PC-9 (cell line): ENCODE measurements at regions not wholly inside any gene's neighbourhood (a gene's known extent, or its start where the extent isn't known, plus 50 kb on each side); places are given as distances from the start of the nearest gene placed in this dataset.

Source experiments
- BruUV-seq: library from RNA; stranded (reverse); fragments of 400-500 nt; replicated peaks from 2 replicates; lab custom pipeline; 2021; lab: Mats Ljungman, UMichigan
- CTCF ChIA-PET: fragments of 300-600 bp; sonication (Branson Sonifier 250); formaldehyde crosslinking; loops from one replicate; lab custom pipeline; 2022; ENCODE audit warnings: antibody characterized with exemption; lab: Charles Lee
- POLR2A ChIA-PET: fragments of 300-600 bp; sonication (Branson Sonifier 250); formaldehyde crosslinking; loops from one replicate; lab custom pipeline; 2022; ENCODE audit warnings: antibody characterized with exemption; ENCODE audit not compliant: unreplicated experiment; lab: Charles Lee
- DNase-seq, 2 experiments: peaks; one replicate each; pipeline versions ENCODE4 v3.0.0 to v3.0.0-alpha.2; 2015 to 2022; ENCODE audit warnings: mixed read lengths in 1 of 2
- H2AFZ ChIP-seq: fragments of 200-600 bp; sonication (generic); 2 replicates; pipeline ENCODE4 v1.8.1; 2017; ENCODE audit warnings: antibody characterized with exemption
- H3F3A ChIP-seq: fragments of 200-600 bp; sonication (generic); 2 replicates; pipeline ENCODE4 v1.8.1; 2017; ENCODE audit warnings: antibody characterized with exemption, mild to moderate bottlenecking, low read depth; ENCODE audit not compliant: insufficient read depth
- H3K27ac ChIP-seq: fragments of 200-600 bp; sonication (generic); 2 replicates; pipeline ENCODE4 v1.6.1; 2016; ENCODE audit warnings: mixed run types
- H3K27me3 ChIP-seq: fragments of 200-600 bp; sonication (generic); 2 replicates; pipeline ENCODE4 v1.6.1; 2016; ENCODE audit warnings: low read depth, mixed run types; ENCODE audit not compliant: insufficient read depth
- H3K36me3 ChIP-seq: fragments of 200-600 bp; sonication (generic); 2 replicates; pipeline ENCODE4 v1.6.1; 2016; ENCODE audit warnings: low read depth, mixed run types
- H3K4me1 ChIP-seq: fragments of 200-600 bp; sonication (generic); replicated peaks from 2 replicates; pipeline ENCODE4 v1.6.1; 2016; ENCODE audit warnings: mixed run types; ENCODE audit not compliant: insufficient read depth
- H3K4me2 ChIP-seq: fragments of 200-600 bp; sonication (generic); 2 replicates; pipeline ENCODE4 v1.6.1; 2017; ENCODE audit warnings: mixed run types
- H3K4me3 ChIP-seq: fragments of 200-600 bp; sonication (generic); 2 replicates; pipeline ENCODE4 v1.6.1; 2016; ENCODE audit warnings: mixed run types
- H3K79me2 ChIP-seq: fragments of 200-600 bp; sonication (generic); 2 replicates; pipeline ENCODE4 v1.6.1; 2017; ENCODE audit warnings: low read depth, mixed run types
- H3K9me2 ChIP-seq: fragments of 200-600 bp; sonication (generic); 2 replicates; pipeline ENCODE4 v1.8.1; 2017; ENCODE audit warnings: mild to moderate bottlenecking; ENCODE audit not compliant: insufficient read depth
- H3K9me3 ChIP-seq: fragments of 200-600 bp; sonication (generic); 2 replicates; pipeline ENCODE4 v1.8.1; 2016; ENCODE audit warnings: low read depth; ENCODE audit not compliant: insufficient read depth
- H4K20me1 ChIP-seq: fragments of 200-600 bp; sonication (generic); 2 replicates; pipeline ENCODE4 v1.8.1; 2017; ENCODE audit not compliant: insufficient read depth
- CTCF ChIP-seq: fragments of 200-600 bp; sonication (generic); conservative IDR thresholded peaks from 2 replicates; pipeline ENCODE4 v1.6.1; 2017; ENCODE audit warnings: mixed run types, antibody characterized with exemption, mild to moderate bottlenecking, moderate library complexity
- EZH2 ChIP-seq: fragments of 200-600 bp; sonication (generic); IDR thresholded peaks from 2 replicates; pipeline ENCODE4 v1.8.0; 2017; ENCODE audit warnings: antibody characterized with exemption, low read depth
- intact Hi-C: fragments of 100-400 bp; cut with micrococcal nuclease; formaldehyde crosslinking; loops from one replicate; pipeline ENCODE4 v1.10.0; 2022; ENCODE audit not compliant: unreplicated experiment

- Histone ChIP-seq H4K20me1 (no peaks in the 10 kb centered on the region), H3K27me3 (no peaks in the 10 kb centered on the region), H3K4me2 (no peak overlapping the region), H3K79me2 (no peaks in the 10 kb centered on the region), H3K4me3 (no peak overlapping the region), H3K27ac (no peak overlapping the region), H3F3A (no peaks in the 10 kb centered on the region), H2AFZ (no peak overlapping the region), H3K9me3 (no peaks in the 10 kb centered on the region), H3K4me1 (no peaks in the 10 kb centered on the region), H3K9me2 (no peaks in the 10 kb centered on the region), H3K36me3 (no peaks in the 10 kb centered on the region)
- TF ChIP-seq CTCF (no peak), EZH2 (no peak)
- POLR2A ChIA-PET, result interaction anchor here (0.6 kb wide), 1 partner anchor 1201 kb away, joined by 3 read pairs; no protein-coding TSS in a partner anchor
- CTCF ChIA-PET, result interaction anchor here (0.6 kb wide), 1 partner anchor 47 kb away, joined by 5 read pairs; no protein-coding TSS in a partner anchor
- BruUV-seq, result no TSS peak
- no peak for DNase-seq
- intact Hi-C loops, result no loop called here
Measured at GRCh38 chr3:107453504-107453903, 69.3 kb upstream of the BBX start.

DNA sequence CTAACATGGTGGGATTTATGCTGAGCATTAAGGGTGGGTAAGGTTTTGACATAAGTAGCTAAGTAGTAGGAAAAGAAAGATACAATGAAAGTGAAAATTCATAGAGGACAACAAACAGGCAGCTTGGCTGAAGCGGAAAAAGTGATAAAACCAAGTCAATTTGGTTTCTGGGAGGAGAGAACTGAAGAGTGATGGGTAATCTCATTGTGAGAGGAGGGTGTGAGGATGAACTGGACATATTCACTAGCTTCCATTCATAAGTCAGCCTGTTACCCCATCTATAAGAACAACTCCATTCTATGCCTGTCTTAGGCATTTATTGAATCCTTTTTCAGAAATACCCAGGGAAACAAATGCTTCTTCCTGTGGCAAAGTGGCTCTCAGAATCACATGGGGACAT is 67.1 kb upstream of the BBX start:
- H3F3A ChIP-seq, result no peaks in the 10 kb centered on the region
- H3K79me2 ChIP-seq, result no peaks in the 10 kb centered on the region
- no peaks in the 10 kb centered on the region for H3K9me2 ChIP-seq
- no peak overlapping the region for H3K4me3 ChIP-seq
- ChIA-PET POLR2A (interaction anchor here (0.7 kb wide), 1 partner anchor 54 kb away, joined by 3 read pairs; no protein-coding TSS in a partner anchor), CTCF (no interaction called here)
- intact Hi-C loops, result no loop called here
- H3K27ac ChIP-seq, result no peak overlapping the region
- no peaks in the 10 kb centered on the region for H4K20me1 ChIP-seq
- BruUV-seq, result no TSS peak
- no peaks in the 10 kb centered on the region for H3K4me1 ChIP-seq
- H2AFZ ChIP-seq, result no peak overlapping the region
- no peaks in the 10 kb centered on the region for H3K36me3 ChIP-seq
- H3K9me3 ChIP-seq, result no peaks in the 10 kb centered on the region
- TF ChIP-seq CTCF (no peak), EZH2 (no peak)
- no peak for DNase-seq
- H3K27me3 ChIP-seq, result no peaks in the 10 kb centered on the region
- H3K4me2 ChIP-seq, result no peak overlapping the region

DNA sequence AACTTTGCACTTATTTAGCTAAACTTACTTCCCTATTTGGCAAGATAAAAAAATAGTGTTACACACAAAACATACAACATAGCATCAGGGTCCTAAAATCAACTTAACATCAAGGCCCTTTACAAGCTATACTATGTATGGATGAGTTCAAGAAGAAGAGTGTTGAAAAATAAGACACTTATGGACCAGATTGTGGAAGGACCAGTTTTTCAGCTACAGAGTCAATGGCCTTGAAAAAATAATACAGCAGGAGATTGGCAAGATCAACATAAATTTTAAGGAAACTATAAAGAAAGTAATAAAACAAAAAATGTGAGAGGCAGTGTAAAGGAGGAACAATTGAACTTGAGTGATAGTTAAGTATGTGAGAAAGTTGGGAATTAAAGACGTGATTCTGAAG is 66.3 kb upstream of the BBX start:
- Histone ChIP-seq H3K79me2 (no peaks in the 10 kb centered on the region), H3K9me3 (no peaks in the 10 kb centered on the region), H3F3A (no peaks in the 10 kb centered on the region), H3K9me2 (no peaks in the 10 kb centered on the region), H3K4me1 (no peaks in the 10 kb centered on the region), H4K20me1 (no peaks in the 10 kb centered on the region), H3K36me3 (no peaks in the 10 kb centered on the region), H3K27ac (no peak overlapping the region), H2AFZ (no peak overlapping the region), H3K4me3 (no peak overlapping the region), H3K4me2 (no peak overlapping the region), H3K27me3 (no peaks in the 10 kb centered on the region)
- BruUV-seq, result no TSS peak
- no peak for DNase-seq
- CTCF ChIA-PET, result no interaction called here
- POLR2A ChIA-PET, result no interaction called here
- no peak for TF ChIP-seq EZH2
- TF ChIP-seq CTCF, result no peak
- intact Hi-C loops, result no loop called here
